IMR-90 (cell line): ENCODE measurements at regions not wholly inside any gene's neighbourhood (a gene's known extent, or its start where the extent isn't known, plus 50 kb on each side); places are given as distances from the start of the nearest gene placed in this dataset.

Experiments
- ATAC-seq: fragments of 200-7000 bp; cut with Tn5 transposase; 2 replicates; pipeline ENCODE4 v1.9.1; 2020; ENCODE audit warnings: low read depth, mild to moderate bottlenecking, moderate library complexity
- BruUV-seq: library from RNA; stranded (reverse); fragments of 400-500 nt; replicated peaks from 2 replicates; lab custom pipeline; 2021; lab: Mats Ljungman, UMichigan
- CTCF ChIA-PET: fragments of 300-600 bp; formaldehyde crosslinking; extraction: SDS; loops from one replicate; lab custom pipeline; 2021; ENCODE audit warnings: antibody characterized with exemption; lab: Yijun Ruan, JAX
- POLR2A ChIA-PET: fragments of 300-600 bp; sonication (Branson Sonifier 250); formaldehyde crosslinking; loops from one replicate; lab custom pipeline; 2022; ENCODE audit warnings: antibody characterized with exemption; ENCODE audit not compliant: unreplicated experiment; lab: Charles Lee
- DNase-seq: peaks from one replicate; pipeline ENCODE4 v3.0.0; 2013
- H2AFZ ChIP-seq: replicated peaks from 2 replicates; pipeline ENCODE3; 2013; ENCODE audit warnings: low read length, mild to moderate bottlenecking; ENCODE audit not compliant: poor library complexity
- H2AK5ac ChIP-seq: 2 replicates; pipeline ENCODE4 v1.6.1; 2013; ENCODE audit warnings: low read depth, low read length, inconsistent platforms
- H2AK9ac ChIP-seq: replicated peaks from 2 replicates; pipeline ENCODE3; 2013; ENCODE audit warnings: mild to moderate bottlenecking, low read depth, low read length, moderate library complexity; ENCODE audit not compliant: poor library complexity
- H2BK120ac ChIP-seq: 2 replicates; pipeline ENCODE4 v1.6.1; 2013; ENCODE audit warnings: low read depth, low read length, inconsistent platforms
- H2BK15ac ChIP-seq: 3 replicates; pipeline ENCODE4 v1.6.1; 2013; ENCODE audit warnings: low read depth, low read length, inconsistent platforms
- H2BK20ac ChIP-seq: 2 replicates; pipeline ENCODE4 v1.6.1; 2013; ENCODE audit warnings: low read depth, mild to moderate bottlenecking, inconsistent platforms, low read length, moderate library complexity
- H2BK5ac ChIP-seq: 2 replicates; pipeline ENCODE4 v1.6.1; 2013; ENCODE audit warnings: mild to moderate bottlenecking, low read depth, low read length, inconsistent platforms; ENCODE audit not compliant: poor library complexity, severe bottlenecking
- H3K14ac ChIP-seq: replicated peaks from 2 replicates; pipeline ENCODE4 v1.6.1; 2013; ENCODE audit warnings: low read depth, low read length, inconsistent platforms
- H3K18ac ChIP-seq: 2 replicates; pipeline ENCODE4 v1.6.1; 2013; ENCODE audit warnings: low read depth, low read length, control low read depth
- H3K23ac ChIP-seq: 2 replicates; pipeline ENCODE4 v1.6.1; 2013; ENCODE audit warnings: low read depth, low read length, inconsistent platforms
- H3K27ac ChIP-seq: 2 replicates; pipeline ENCODE4 v1.5.1; 2013; ENCODE audit warnings: mild to moderate bottlenecking, control low read depth, low read length; ENCODE audit not compliant: insufficient read depth
- H3K27me3 ChIP-seq: 2 replicates; pipeline ENCODE4 v1.6.1; 2013; ENCODE audit warnings: low read length; ENCODE audit not compliant: control insufficient read depth, insufficient read depth
- H3K36me3 ChIP-seq: 2 replicates; pipeline ENCODE4 v1.6.1; 2013; ENCODE audit warnings: low read length, mixed read lengths; ENCODE audit not compliant: control insufficient read depth, insufficient read depth
- H3K4ac ChIP-seq: 2 replicates; pipeline ENCODE4 v1.6.1; 2013; ENCODE audit warnings: low read depth, low read length, inconsistent platforms
- H3K4me1 ChIP-seq: 2 replicates; pipeline ENCODE4 v1.6.1; 2013; ENCODE audit warnings: low read length, mixed read lengths; ENCODE audit not compliant: control insufficient read depth, insufficient read depth
- H3K4me2 ChIP-seq: 2 replicates; pipeline ENCODE4 v1.6.1; 2013; ENCODE audit warnings: low read depth, mild to moderate bottlenecking, control low read depth, low read length, moderate library complexity
- H3K4me3 ChIP-seq: 2 replicates; pipeline ENCODE4 v1.5.1; 2013; ENCODE audit warnings: low read depth, mild to moderate bottlenecking, control low read depth, low read length, moderate library complexity; ENCODE audit not compliant: insufficient read depth
- H3K56ac ChIP-seq: 2 replicates; pipeline ENCODE4 v1.6.1; 2013; ENCODE audit warnings: low read length, inconsistent platforms; ENCODE audit not compliant: insufficient read depth; ENCODE audit errors: extremely low read depth
- H3K79me1 ChIP-seq, 2 experiments: 2 replicates each; pipeline ENCODE4 v1.6.1; 2013; ENCODE audit warnings: low read length in 2 of 2, inconsistent platforms in 1 of 2, low read depth in 1 of 2
- H3K9ac ChIP-seq: 2 replicates; pipeline ENCODE4 v1.6.1; 2013; ENCODE audit warnings: low read depth, low read length, control low read depth
- H3K9me1 ChIP-seq: 2 replicates; pipeline ENCODE4 v1.6.1; 2013; ENCODE audit warnings: low read length, inconsistent platforms; ENCODE audit not compliant: insufficient read depth
- H3K9me3 ChIP-seq: 2 replicates; pipeline ENCODE4 v1.6.1; 2013; ENCODE audit warnings: low read length; ENCODE audit not compliant: control insufficient read depth, insufficient read depth
- H4K20me1 ChIP-seq: 2 replicates; pipeline ENCODE4 v1.6.1; 2013; ENCODE audit warnings: low read length, inconsistent platforms; ENCODE audit not compliant: insufficient read depth
- H4K5ac ChIP-seq: 2 replicates; pipeline ENCODE4 v1.6.1; 2013; ENCODE audit warnings: mild to moderate bottlenecking, low read depth, low read length, control low read depth
- H4K8ac ChIP-seq, 2 experiments: 2 replicates each; pipeline ENCODE4 v1.6.1; 2013; ENCODE audit warnings: low read depth in 2 of 2, low read length in 2 of 2, control low read depth in 1 of 2, inconsistent platforms in 1 of 2
- H4K91ac ChIP-seq: 2 replicates; pipeline ENCODE4 v1.6.1; 2013; ENCODE audit warnings: low read depth, low read length, inconsistent platforms; ENCODE audit not compliant: insufficient read depth
- BHLHE40 ChIP-seq: fragments of 150-350 bp; IDR thresholded peaks from 2 replicates; pipeline ENCODE4 v1.6.1; 2016; ENCODE audit warnings: mild to moderate bottlenecking, low read depth, low read length
- CEBPB ChIP-seq: IDR thresholded peaks from 2 replicates; pipeline ENCODE4 v1.6.1; 2012; ENCODE audit warnings: low read depth, low read length, improper control_type of control experiment
- CHD1 ChIP-seq: IDR thresholded peaks from 2 replicates; pipeline ENCODE4 v1.6.1; 2012; ENCODE audit warnings: low read depth, low read length, improper control_type of control experiment
- FOS ChIP-seq: fragments of 150-350 bp; IDR thresholded peaks from 2 replicates; pipeline ENCODE4 v1.6.1; 2016; ENCODE audit warnings: low read depth, low read length
- MAFK ChIP-seq: IDR thresholded peaks from 2 replicates; pipeline ENCODE4 v1.6.1; 2012; ENCODE audit warnings: low read depth, low read length, improper control_type of control experiment
- MAZ ChIP-seq: IDR thresholded peaks from 2 replicates; pipeline ENCODE4 v1.6.1; 2012; ENCODE audit warnings: low read depth, mild to moderate bottlenecking, low read length, improper control_type of control experiment, moderate library complexity, borderline replicate concordance
- MXI1 ChIP-seq: IDR thresholded peaks from 2 replicates; pipeline ENCODE4 v1.6.1; 2012; ENCODE audit warnings: low read depth, mild to moderate bottlenecking, low read length, moderate library complexity, borderline replicate concordance
- NFE2L2 ChIP-seq: fragments of 150-350 bp; IDR thresholded peaks from 2 replicates; pipeline ENCODE4 v1.6.1; 2016; ENCODE audit warnings: low read depth, mild to moderate bottlenecking, low read length
- POLR2A ChIP-seq: IDR thresholded peaks from 2 replicates; pipeline ENCODE4 v1.6.1; 2012; ENCODE audit warnings: mild to moderate bottlenecking, low read depth, low read length
- RAD21 ChIP-seq: IDR thresholded peaks from 2 replicates; pipeline ENCODE4 v1.6.1; 2012; ENCODE audit warnings: low read length, improper control_type of control experiment
- RCOR1 ChIP-seq: IDR thresholded peaks from 2 replicates; pipeline ENCODE4 v1.6.1; 2012; ENCODE audit warnings: mild to moderate bottlenecking, low read length, improper control_type of control experiment; ENCODE audit not compliant: insufficient replicate concordance
- RFX5 ChIP-seq: IDR thresholded peaks from 2 replicates; pipeline ENCODE4 v1.8.0; 2012; ENCODE audit warnings: low read depth, mild to moderate bottlenecking, low read length, moderate library complexity
- SMC3 ChIP-seq: fragments of 150-350 bp; IDR thresholded peaks from 2 replicates; pipeline ENCODE4 v1.6.1; 2016; ENCODE audit warnings: low read depth, mild to moderate bottlenecking, antibody characterized with exemption, low read length, moderate library complexity
- WGBS, 2 experiments: methylation state at CpG; one replicate each; pipeline versions ENCODE4 v1.1.5 to v1.1.7; 2013; ENCODE audit warnings: missing lambda C conversion rate in 2 of 2; ENCODE audit not compliant: insufficient read length in 1 of 2; ENCODE audit errors: extremely low coverage in 2 of 2; 5-methylcytosine and 5-hydroxymethylcytosine counted together
- dilution Hi-C: fragments of 300-500 bp; cut with HindIII; formaldehyde crosslinking; loops from one replicate; pipeline ENCODE4 v1.14.3; 2018; ENCODE audit warnings: low sequenced_read_pairs; ENCODE audit not compliant: unreplicated experiment
- in situ Hi-C: fragments of 300-500 bp; cut with MboI; formaldehyde crosslinking; loops from 3 replicates; pipeline ENCODE4 v1.14.3; 2019; ENCODE audit warnings: low sequenced_read_pairs, inconsistent platforms, mixed read lengths
- intact Hi-C: fragments of 100-400 bp; cut with micrococcal nuclease; formaldehyde crosslinking; loops from 2 replicates; pipeline ENCODE4 v1.10.0; 2022
- TF ChIP-seq, protein P1 (sequence below): fragments of 150-350 bp; IDR thresholded peaks from 2 replicates; pipeline ENCODE4 v1.6.1; 2017; ENCODE audit warnings: mild to moderate bottlenecking, antibody characterized with exemption, low read length, low read depth
- TF ChIP-seq, protein P2 (sequence below): conservative IDR thresholded peaks from 2 replicates; pipeline ENCODE4 v1.5.1; 2012; ENCODE audit warnings: mild to moderate bottlenecking, low read depth, low read length, improper control_type of control experiment
- TF ChIP-seq, protein P3 (sequence below): fragments of 150-350 bp; IDR thresholded peaks from 2 replicates; pipeline ENCODE4 v1.6.1; 2016; ENCODE audit warnings: low read depth, mild to moderate bottlenecking, low read length, moderate library complexity, borderline replicate concordance

DNA sequence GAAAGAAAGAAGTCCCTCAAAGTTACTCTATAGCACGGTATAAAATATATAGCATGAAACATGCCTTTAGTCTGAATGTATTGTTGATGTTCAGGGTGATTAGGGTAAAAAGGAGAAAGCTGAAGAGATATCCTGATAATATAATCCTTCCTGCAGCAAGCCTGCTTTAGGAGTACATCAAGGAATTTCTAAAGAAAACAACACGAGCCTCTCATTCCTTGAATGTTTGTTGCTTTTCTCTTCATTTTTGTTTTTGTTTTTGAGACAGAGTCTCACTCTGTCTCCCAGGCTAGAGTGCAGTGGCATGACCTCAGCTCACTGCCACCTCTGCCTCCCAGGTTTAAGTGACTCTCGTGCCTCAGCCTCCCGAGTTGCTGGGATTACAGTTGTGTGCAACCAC lies 79.1 kb downstream of the CD164 start:
- WGBS, 2 experiments: 67% methylated on average over 2 of the region's 4 CpGs; no CpG with 5 or more reads in 1 of the 2 experiments
- no peak overlapping the region for H3K9ac ChIP-seq
- dilution Hi-C loops (no loop called here), intact Hi-C loops (no loop called here), in situ Hi-C loops (no loop called here)
- no peak overlapping the region for H4K8ac ChIP-seq
- ChIA-PET CTCF (no interaction called here), POLR2A (no interaction called here)
- no peaks in the 10 kb centered on the region for H4K20me1 ChIP-seq
- no peak overlapping the region for H2BK5ac ChIP-seq
- no peak overlapping the region for H3K56ac ChIP-seq
- BruUV-seq: no TSS peak
- TF ChIP-seq SMC3 (no peak), MAFK (no peak), BHLHE40 (no peak), CEBPB (no peak), FOS (no peak), MXI1 (no peak), NFE2L2 (no peak), MAZ (no peak), POLR2A (no peak), CHD1 (no peak), RAD21 (no peak), RCOR1 (no peak), RFX5 (no peak)
- TF ChIP-seq, protein P1, sequence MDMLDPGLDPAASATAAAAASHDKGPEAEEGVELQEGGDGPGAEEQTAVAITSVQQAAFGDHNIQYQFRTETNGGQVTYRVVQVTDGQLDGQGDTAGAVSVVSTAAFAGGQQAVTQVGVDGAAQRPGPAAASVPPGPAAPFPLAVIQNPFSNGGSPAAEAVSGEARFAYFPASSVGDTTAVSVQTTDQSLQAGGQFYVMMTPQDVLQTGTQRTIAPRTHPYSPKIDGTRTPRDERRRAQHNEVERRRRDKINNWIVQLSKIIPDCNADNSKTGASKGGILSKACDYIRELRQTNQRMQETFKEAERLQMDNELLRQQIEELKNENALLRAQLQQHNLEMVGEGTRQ: no peak
- TF ChIP-seq, protein P2, sequence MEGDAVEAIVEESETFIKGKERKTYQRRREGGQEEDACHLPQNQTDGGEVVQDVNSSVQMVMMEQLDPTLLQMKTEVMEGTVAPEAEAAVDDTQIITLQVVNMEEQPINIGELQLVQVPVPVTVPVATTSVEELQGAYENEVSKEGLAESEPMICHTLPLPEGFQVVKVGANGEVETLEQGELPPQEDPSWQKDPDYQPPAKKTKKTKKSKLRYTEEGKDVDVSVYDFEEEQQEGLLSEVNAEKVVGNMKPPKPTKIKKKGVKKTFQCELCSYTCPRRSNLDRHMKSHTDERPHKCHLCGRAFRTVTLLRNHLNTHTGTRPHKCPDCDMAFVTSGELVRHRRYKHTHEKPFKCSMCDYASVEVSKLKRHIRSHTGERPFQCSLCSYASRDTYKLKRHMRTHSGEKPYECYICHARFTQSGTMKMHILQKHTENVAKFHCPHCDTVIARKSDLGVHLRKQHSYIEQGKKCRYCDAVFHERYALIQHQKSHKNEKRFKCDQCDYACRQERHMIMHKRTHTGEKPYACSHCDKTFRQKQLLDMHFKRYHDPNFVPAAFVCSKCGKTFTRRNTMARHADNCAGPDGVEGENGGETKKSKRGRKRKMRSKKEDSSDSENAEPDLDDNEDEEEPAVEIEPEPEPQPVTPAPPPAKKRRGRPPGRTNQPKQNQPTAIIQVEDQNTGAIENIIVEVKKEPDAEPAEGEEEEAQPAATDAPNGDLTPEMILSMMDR: no peak
- TF ChIP-seq, protein P3, sequence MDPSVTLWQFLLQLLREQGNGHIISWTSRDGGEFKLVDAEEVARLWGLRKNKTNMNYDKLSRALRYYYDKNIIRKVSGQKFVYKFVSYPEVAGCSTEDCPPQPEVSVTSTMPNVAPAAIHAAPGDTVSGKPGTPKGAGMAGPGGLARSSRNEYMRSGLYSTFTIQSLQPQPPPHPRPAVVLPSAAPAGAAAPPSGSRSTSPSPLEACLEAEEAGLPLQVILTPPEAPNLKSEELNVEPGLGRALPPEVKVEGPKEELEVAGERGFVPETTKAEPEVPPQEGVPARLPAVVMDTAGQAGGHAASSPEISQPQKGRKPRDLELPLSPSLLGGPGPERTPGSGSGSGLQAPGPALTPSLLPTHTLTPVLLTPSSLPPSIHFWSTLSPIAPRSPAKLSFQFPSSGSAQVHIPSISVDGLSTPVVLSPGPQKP: no peak
- no peaks in the 10 kb centered on the region for H3K9me3 ChIP-seq
- H2BK15ac ChIP-seq: no peak overlapping the region
- no peak overlapping the region for H2AK5ac ChIP-seq
- H3K36me3 ChIP-seq: no peaks in the 10 kb centered on the region
- no peak overlapping the region for H3K18ac ChIP-seq
- H3K27me3 ChIP-seq: peaks cover 28% of the 10 kb centered on the region
- no peak overlapping the region for H2AK9ac ChIP-seq
- ATAC-seq: peak; percentile 51; the same call in 1 of the 2 replicates
- no peak overlapping the region for H3K27ac ChIP-seq
- H3K4me3 ChIP-seq: no peak overlapping the region
- H3K9me1 ChIP-seq: no peaks in the 10 kb centered on the region
- no peak overlapping the region for H3K14ac ChIP-seq
- no peak overlapping the region for H3K4me2 ChIP-seq
- no peak overlapping the region for H3K23ac ChIP-seq
- H3K4me1 ChIP-seq: peaks cover 1% of the 10 kb centered on the region; the same call in 1 of the 2 replicates
- H2BK120ac ChIP-seq: no peak overlapping the region
- H3K79me1 ChIP-seq: no peaks in the 10 kb centered on the region
- no peak overlapping the region for H3K4ac ChIP-seq
- H4K91ac ChIP-seq: no peak overlapping the region
- H2AFZ ChIP-seq: no peak overlapping the region
- H2BK20ac ChIP-seq: no peak overlapping the region
- DNase-seq: no peak
- H4K5ac ChIP-seq: no peak overlapping the region
